ENCODE measurements at regions not wholly inside any gene's neighbourhood (a gene's known extent, or its start where the extent isn't known, plus 50 kb on each side); places are given as distances from the start of the nearest gene placed in this dataset.

DNA sequence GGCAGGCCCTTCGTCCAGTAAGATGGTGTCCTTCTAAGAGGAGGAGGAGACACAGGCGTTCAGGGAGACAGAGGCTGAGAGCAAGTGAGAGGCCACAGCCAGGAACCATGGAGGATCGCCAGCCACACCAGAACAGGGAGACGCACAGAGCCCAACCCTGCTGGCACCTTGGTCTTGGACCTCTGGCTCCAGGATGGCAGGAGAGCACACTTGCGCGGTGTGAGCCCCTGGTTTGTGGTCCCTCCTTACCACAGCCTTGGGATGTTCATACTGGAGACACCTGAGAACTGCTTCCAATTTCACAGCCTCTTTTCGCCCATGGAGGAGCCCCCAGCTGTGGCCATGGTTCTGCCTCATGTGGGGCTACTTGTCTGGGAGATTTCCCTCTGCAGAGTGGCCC is 222.4 kb downstream of the DLL1 start:
- Histone ChIP-seq H3K9me2 (no peaks in the 10 kb centered on the region), H3K4me2 (no peak overlapping the region), H3K4me3 (ENCODE audit: low read depth in 2 of 2, low read length in 1 of 2) (no peak overlapping the region), H4K20me1 (ENCODE audit: insufficient read depth) (no peaks in the 10 kb centered on the region), H3K9me3 (no peaks in the 10 kb centered on the region), H3K4me1 (ENCODE audit: control insufficient read depth in 1 of 2, insufficient read depth in 2 of 2, low read depth in 1 of 2, low read length in 1 of 2) (no peaks in the 10 kb centered on the region), H3K27me3 (ENCODE audit: insufficient read depth) (no peaks in the 10 kb centered on the region), H3K79me2 (ENCODE audit: insufficient read depth) (no peaks in the 10 kb centered on the region), H2AFZ (ENCODE audit: low read depth) (no peak overlapping the region), H3K27ac (ENCODE audit: low read depth in 2 of 2, low read length in 1 of 2) (no peak overlapping the region), H3F3A (replicated peaks; ENCODE audit: insufficient read depth) (no peaks in the 10 kb centered on the region), H3K9ac (no peak overlapping the region), H3K36me3 (replicated peaks in 1 of 2; ENCODE audit: control insufficient read depth in 1 of 2, insufficient read depth in 2 of 2, low read length in 1 of 2) (no peaks in the 10 kb centered on the region)
- POLR2A ChIA-PET: no interaction called here
- TF ChIP-seq NRF1 (IDR thresholded peaks at IDR 0.05; ENCODE audit: low read depth, low read length): no peak
- no peak for TF ChIP-seq RAD21 (IDR thresholded peaks at IDR 0.05; ENCODE audit: low read length)
- TF ChIP-seq, protein P1, sequence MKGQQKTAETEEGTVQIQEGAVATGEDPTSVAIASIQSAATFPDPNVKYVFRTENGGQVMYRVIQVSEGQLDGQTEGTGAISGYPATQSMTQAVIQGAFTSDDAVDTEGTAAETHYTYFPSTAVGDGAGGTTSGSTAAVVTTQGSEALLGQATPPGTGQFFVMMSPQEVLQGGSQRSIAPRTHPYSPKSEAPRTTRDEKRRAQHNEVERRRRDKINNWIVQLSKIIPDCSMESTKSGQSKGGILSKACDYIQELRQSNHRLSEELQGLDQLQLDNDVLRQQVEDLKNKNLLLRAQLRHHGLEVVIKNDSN (IDR thresholded peaks at IDR 0.05; ENCODE audit: borderline replicate concordance, low read depth): no peak
- TF ChIP-seq TEAD4 (IDR thresholded peaks at IDR 0.05; ENCODE audit: borderline replicate concordance, insufficient read depth): no peak
- TF ChIP-seq, protein P2, sequence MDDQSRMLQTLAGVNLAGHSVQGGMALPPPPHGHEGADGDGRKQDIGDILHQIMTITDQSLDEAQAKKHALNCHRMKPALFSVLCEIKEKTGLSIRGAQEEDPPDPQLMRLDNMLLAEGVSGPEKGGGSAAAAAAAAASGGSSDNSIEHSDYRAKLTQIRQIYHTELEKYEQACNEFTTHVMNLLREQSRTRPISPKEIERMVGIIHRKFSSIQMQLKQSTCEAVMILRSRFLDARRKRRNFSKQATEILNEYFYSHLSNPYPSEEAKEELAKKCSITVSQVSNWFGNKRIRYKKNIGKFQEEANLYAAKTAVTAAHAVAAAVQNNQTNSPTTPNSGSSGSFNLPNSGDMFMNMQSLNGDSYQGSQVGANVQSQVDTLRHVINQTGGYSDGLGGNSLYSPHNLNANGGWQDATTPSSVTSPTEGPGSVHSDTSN (IDR thresholded peaks at IDR 0.05): no peak
- no peak for TF ChIP-seq FOSL2 (IDR thresholded peaks at IDR 0.05; ENCODE audit: borderline replicate concordance, low read depth)
- TF ChIP-seq RXRA (IDR thresholded peaks at IDR 0.05; ENCODE audit: borderline replicate concordance, low read depth): no peak
- no peak for TF ChIP-seq RCOR1 (IDR thresholded peaks at IDR 0.05; ENCODE audit: low read length)
- TF ChIP-seq, protein P3, sequence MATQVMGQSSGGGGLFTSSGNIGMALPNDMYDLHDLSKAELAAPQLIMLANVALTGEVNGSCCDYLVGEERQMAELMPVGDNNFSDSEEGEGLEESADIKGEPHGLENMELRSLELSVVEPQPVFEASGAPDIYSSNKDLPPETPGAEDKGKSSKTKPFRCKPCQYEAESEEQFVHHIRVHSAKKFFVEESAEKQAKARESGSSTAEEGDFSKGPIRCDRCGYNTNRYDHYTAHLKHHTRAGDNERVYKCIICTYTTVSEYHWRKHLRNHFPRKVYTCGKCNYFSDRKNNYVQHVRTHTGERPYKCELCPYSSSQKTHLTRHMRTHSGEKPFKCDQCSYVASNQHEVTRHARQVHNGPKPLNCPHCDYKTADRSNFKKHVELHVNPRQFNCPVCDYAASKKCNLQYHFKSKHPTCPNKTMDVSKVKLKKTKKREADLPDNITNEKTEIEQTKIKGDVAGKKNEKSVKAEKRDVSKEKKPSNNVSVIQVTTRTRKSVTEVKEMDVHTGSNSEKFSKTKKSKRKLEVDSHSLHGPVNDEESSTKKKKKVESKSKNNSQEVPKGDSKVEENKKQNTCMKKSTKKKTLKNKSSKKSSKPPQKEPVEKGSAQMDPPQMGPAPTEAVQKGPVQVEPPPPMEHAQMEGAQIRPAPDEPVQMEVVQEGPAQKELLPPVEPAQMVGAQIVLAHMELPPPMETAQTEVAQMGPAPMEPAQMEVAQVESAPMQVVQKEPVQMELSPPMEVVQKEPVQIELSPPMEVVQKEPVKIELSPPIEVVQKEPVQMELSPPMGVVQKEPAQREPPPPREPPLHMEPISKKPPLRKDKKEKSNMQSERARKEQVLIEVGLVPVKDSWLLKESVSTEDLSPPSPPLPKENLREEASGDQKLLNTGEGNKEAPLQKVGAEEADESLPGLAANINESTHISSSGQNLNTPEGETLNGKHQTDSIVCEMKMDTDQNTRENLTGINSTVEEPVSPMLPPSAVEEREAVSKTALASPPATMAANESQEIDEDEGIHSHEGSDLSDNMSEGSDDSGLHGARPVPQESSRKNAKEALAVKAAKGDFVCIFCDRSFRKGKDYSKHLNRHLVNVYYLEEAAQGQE (IDR thresholded peaks at IDR 0.05; ENCODE audit: low read depth, low read length): no peak
- no peak for TF ChIP-seq GATA2 (CRISPR knock-in tag; IDR thresholded peaks at IDR 0.05)
- no peak for TF ChIP-seq NFIC (IDR thresholded peaks at IDR 0.05; ENCODE audit: borderline replicate concordance)
- TF ChIP-seq, protein P4, sequence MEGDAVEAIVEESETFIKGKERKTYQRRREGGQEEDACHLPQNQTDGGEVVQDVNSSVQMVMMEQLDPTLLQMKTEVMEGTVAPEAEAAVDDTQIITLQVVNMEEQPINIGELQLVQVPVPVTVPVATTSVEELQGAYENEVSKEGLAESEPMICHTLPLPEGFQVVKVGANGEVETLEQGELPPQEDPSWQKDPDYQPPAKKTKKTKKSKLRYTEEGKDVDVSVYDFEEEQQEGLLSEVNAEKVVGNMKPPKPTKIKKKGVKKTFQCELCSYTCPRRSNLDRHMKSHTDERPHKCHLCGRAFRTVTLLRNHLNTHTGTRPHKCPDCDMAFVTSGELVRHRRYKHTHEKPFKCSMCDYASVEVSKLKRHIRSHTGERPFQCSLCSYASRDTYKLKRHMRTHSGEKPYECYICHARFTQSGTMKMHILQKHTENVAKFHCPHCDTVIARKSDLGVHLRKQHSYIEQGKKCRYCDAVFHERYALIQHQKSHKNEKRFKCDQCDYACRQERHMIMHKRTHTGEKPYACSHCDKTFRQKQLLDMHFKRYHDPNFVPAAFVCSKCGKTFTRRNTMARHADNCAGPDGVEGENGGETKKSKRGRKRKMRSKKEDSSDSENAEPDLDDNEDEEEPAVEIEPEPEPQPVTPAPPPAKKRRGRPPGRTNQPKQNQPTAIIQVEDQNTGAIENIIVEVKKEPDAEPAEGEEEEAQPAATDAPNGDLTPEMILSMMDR (IDR thresholded peaks at IDR 0.05): no peak
- CTCF ChIA-PET: no interaction called here
- WGBS (ENCODE audit: low lambda C conversion rate): 35% methylated on average over 4 of the region's 7 CpGs
- DNase-seq: no peak

Measured in SK-N-SH (cell line).